Renal cortical epithelial cell (primary cell): ENCODE measurements at regions not wholly inside any gene's neighbourhood (a gene's known extent, or its start where the extent isn't known, plus 50 kb on each side); places are given as distances from the start of the nearest gene placed in this dataset.
A peak's percentile ranks its signal among the peaks of the same experiment; 100 is the strongest.

Experiments
- DNase-seq: peaks from one replicate; pipeline ENCODE4 v3.0.0-alpha.2; 2011; ENCODE audit warnings: low read depth

DNA sequence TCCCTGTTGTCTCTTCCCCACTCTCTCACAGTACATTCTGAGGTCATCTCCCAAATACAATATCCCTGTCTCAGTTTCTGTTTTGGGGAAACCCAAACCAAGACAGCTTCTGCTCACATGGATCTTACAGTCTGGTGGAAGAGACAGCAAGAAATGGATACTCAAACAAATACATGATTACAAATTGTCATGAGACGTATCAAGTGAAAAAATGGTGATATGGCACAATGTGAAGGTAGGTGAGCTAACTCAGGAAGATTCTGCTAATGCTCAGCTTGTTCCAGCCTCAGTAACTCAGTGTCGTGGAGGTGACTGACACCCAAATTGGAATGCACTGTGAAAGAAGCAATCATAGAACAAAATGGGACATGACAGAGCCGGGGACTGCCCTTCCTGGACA, 68.3 kb downstream of the CHST1 start:
- DNase-seq = no peak

DNA sequence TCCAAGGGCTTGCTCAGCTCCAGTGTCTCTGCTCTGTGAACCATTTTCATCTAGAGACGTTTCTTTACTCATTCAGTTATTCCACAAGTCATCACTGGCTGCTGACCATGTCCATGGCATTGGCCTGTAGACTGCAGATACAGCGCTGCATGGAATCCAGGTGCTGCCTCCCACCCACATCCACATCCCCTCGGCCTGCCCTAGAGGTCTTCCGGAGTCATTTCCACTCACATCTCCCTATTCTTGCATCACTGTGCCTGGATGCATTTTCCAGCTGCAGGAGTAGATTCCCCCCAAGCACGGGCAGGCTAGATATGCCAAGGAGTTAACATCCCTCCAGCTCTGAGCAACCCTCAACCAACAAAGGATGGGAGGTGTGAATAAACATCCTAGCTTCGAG, 68.9 kb downstream of the CHST1 start:
- no peak for DNase-seq

DNA sequence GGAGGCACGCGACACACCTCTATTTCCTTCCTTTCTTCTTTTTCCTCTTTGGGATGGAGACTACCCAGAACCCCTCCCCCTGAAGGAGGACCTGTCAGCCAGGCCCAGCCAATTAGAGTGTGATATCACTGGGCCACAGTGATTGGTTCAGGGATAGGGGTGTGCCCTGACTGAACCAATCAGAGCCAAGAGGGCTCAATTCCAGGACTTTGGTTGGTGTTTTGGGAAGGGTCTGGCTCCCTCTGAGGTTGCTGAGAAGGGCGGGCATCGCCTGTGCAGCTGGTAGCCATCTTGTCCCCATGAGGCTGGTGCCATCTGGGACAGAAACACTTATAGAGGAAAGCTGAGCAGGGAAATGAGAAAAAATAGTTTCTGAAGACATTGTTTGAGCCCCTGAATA, 71.4 kb downstream of the CHST1 start:
- DNase-seq = no peak

DNA sequence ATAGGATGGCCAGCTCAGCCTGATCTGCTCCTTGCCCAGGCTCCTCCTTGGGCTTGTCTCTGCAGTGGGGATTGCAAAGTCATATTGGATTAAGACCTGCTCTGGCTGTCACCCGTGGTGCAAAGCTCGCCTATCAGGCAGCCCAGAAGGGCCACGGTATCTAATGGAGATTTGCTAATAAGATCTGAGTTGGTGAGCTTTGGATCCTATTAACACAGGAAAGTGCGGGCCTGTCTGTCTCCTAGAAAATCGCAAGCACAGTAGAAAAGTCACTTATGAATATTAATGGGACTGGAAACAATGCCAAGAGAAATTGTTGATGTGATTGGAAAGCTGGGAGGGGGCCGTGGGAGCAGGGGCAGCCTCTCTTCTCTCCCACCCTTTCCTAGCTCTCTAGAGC, 72.8 kb downstream of the CHST1 start:
- DNase-seq = no peak

DNA sequence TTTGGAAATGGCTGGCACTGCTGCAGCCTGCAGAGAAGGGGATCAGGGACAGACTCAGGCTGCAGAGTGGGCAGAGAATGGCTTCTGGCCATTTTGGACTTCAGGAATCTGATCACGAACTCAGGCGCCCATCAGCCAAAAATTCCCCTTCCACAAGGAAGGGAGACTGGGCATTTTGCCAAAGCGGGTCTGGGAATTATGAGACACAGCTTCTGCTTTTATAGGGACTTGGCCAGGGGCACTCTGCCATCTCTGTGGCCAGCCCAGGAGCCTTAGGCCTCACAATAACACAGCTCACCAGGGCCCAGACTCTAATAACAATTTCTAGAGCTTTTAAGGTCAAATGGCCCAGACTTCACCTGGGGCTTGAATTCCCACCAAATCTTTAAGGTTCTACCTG, 74.7 kb downstream of the CHST1 start:
- DNase-seq = no peak

DNA sequence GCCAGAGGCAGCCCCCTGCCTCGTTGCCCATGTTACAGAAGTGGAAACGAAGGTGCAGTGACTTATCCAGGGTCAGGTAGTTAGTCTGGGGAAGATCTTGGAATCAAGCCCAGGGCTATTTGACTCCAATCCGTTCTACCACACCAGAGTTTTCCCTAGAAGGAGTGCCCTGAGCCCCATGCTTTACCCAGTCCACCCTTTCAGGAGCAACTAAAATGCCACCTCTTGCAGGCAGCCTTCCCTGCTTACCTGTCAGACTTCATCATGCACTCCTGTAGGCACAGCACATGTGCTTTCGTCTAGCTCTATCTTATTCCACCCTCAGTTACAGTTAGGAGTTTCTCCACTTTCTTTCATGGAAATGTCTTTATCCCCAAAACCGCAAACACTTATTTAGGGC, 80.2 kb downstream of the CHST1 start:
- no peak for DNase-seq

DNA sequence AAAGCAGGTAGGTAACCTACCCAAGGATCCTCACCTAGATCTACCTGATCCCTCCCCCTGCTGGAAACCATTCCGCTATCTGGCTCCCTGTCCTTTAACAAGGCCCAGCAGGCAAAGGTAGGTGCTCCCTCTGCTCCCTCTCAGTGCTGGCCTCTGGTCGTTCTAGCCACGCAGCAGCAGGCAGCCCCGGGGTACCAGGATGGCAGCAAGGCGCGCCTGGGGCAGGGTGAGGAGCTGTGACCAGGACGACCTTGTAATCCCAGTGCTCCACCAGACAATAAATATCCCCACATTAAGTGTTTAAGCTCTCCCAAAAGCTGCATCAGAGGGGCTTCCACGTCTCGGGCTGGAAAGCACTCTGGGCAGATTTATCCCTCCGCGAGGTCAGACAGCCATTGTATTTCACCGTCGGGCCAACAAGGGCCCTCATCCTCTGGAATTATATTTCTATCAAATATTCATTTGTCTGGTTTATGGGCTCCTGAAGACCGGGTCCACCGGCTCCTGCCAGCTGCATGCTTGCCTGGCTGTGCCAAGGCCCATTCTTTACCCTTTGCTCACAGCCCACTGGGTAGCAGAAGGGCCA, 81.3 kb downstream of the CHST1 start:
- DNase-seq = no peak

DNA sequence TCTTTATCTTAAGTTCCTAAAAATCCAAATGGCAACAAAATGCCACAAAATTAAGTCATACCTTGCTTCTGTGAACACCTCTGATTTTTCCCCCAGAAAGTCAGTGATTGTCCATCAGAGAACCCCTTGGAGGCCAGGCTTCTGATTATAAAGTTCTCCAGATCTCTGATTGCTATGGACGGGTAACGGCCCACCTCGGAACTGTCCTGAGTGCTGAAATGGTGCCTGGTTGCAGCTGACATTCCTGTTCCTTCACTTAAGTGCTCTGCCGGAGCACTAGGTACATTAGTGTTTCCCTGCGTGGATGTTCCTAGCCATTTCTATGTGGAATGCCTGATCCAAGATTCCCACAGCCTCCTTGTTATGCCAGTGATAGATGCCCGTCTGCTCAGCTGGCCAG, 85.0 kb downstream of the CHST1 start:
- peak; percentile 25 for DNase-seq

DNA sequence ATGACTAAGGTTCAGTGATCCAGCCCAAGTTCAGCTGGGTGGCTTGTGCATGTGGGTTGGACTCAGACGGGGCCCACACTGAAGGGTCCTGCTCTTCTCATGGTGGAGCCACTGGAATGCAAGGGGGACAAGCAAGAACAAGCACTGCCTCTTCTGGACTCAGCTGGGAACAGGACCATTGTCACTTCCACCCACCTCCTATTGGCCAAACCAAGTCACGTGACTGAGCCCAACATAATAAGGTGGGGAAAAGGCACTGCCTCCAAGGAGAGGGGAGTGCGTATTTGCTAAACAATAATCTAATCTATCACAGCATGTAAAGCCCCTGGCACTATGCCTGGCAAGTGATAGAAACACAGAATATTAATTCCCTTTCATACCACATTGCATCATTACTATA, 87.1 kb downstream of the CHST1 start:
- DNase-seq = no peak

DNA sequence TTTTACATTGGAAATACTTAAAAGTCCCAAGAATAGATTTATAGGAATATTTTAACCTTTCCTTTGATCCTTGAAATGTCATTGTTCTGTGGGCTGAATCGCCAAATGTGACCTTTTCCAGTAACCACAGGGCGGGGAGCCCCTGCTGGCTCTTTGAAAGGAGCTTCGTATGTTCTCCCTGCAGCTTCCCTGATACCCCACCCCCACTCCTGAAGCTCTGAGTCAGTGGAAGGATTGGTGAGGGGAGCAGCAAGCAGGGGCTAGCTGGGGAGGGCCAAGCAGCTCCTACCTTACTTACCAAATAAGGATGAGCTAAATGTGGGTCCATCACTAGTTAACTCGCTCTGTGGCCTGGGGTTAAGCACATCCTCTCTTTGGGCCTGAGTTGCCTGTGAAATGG, 87.7 kb downstream of the CHST1 start:
- no peak for DNase-seq

DNA sequence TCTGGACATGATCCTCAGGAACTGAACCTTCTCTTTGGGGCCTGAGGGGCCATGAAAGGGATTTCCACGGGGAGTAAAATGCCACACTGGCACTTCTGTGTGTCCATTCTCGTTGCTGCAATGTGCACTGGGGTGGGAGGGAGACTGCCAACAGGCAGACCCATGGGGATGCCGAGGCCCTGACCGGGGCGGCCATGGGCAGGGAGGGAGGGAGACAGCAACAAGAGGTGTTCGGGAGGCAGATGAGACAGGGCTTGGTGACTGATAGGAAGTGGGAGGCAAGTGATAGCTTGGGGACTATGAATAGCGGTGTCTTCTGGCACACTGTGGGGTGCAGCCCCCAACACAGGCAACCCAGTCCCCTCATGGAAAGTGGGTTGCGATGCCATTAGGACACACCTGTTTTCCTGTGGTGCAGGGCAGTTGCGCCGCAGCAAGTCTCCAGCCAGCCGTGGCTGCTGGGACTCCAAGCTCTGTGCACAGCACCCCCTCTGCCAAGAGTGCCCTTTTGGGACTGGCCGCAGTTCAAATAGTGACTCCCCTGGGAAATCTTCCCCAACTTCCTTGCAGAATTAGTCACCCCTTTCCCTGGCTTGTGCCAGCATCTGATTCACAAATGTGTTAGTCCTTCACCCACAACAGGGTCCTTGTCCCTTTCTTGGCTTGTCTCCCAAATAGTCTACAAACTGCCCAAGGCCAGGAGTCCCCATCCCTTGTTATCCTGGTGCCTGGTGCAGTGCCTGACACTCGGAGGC, 88.8 kb downstream of the CHST1 start:
- DNase-seq = no peak

DNA sequence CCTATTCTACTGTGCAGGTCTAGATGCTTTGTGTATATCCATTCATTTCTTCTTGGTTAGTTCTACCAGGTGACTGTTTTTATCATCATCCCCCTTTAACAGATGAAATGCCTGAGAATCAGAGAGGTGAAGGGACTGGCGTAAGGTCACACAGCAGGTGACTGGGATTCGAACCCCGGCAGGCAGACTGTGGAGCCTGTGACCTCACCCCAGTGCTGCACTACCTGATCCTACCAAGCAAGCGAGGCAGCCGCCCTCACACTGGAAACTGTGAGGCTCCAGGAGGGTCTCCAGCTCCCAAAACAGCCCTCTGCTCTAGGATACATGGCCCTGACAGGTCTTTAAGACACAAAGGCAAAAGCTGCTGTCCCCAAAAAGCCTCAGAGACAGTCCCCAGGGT, 91.7 kb downstream of the CHST1 start:
- DNase-seq = no peak

DNA sequence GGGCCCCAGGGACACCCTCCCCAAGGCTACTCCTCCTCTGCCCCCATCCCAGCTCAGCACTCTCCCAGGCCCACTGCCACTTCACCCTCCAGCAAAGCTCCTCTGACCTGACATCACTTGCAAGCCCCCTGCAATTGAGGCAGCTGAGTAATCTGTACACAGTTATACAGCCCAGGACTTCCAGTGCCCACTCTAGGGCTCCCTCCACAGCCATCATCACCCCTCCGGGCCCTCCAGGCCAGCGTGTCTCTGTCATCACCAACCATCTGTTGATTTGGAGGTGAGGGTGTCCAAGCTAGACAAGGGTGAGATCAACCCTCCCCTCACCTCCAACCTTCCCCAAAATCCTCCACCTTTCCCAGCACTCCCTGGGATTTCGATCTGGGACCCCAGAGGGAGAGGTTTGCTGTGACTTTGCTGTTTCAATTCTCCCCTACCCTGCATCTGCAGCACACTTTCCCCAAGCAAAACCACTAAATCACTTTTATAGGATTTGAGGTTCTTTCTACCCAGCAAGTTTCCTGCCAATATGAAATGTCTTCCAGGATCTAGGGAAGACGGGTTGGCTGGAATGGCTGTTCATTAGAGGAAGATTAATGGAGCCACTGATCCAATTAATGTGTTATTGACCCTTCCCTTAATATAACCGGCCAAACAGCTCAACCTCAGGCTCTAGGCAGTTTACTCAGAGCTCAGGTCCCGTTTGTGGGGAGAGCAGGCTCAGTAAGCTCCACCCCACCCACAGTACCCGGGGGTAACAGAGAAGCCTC, 92.9 kb downstream of the CHST1 start:
- DNase-seq = no peak

DNA sequence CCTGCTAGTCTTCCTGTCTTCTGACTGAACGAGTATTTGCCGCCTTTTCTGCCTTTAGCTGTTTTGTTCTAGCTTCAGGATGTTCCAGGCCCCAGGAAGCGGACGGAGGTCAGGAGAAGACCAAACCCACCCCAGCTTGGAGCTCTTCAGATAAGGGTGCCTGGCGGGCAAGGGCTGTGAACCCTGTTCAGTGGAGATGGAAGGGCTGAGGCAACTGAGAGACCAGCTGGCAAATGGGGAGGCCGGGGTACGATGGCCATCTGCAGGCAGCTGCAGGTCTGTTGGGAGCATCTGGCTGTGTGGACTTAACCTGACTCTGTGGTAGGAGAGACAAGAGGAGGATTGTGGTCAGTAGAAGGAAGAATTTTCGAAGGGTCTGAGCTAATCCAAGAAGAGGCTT, 95.6 kb downstream of the CHST1 start:
- no peak for DNase-seq

DNA sequence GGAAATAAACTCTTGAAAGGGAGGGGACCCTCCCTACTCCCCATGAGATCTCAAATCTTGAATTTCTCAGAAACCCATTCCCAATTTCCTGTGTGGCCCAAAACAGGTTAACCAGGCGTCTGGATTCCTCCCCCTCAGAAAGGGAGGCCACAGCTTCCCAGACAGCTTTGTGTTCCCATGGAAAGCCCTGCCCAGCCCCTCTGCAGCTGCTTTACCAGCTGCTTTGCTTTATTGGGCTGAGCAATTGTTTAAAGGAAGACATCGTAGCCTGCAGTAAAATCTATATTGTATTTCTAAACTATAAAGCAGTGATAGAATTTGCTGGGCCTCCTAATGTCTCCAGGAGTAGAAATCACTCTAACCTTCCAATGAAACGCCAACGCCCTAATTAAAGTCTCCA, 97.4 kb downstream of the CHST1 start:
- DNase-seq = no peak

DNA sequence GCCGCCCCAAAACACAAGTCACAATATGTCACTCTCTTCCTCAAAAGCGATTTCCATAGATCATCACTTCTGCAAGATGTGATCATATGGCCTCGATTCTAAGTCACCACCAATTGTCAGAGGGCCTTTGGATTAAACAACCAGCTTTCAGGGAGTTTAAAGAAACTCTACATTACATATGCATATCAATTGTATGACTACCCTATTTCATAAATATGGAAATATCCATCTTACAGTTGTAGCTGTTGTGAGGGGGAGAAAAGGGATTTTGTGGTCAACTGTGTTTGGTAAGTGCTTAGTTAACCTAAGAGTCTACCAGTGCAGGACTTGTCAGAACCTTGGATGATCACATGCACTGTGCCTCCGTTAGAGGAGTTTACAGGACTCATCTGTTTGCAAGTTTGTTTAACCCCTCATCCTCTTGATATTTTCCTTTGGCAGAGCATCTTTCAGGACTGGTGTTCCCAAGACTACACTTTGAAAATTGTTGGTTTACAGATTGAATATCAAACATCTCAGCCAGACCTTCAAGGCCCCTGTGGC, 99.9 kb downstream of the CHST1 start:
- DNase-seq = no peak

DNA sequence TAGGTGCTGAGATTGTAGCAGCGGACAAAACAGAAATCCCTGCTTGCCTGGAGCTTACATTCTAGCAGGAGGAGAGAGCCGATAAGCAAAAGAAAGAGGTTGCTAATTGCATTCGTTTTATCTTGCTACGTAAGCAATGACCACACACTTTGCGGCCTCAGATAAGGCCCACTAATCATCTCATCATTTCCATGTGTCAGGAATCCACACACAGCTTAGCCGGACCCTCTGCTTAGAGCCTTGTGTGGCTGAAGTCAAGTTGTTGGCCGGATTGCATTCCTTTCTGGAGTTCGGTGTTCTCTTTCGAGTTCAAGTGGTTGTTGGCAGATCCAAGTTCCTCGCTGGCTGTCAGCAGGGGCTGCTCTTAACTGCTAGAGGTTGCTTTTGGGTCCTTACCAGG, 101.6 kb downstream of the CHST1 start:
- DNase-seq = no peak

DNA sequence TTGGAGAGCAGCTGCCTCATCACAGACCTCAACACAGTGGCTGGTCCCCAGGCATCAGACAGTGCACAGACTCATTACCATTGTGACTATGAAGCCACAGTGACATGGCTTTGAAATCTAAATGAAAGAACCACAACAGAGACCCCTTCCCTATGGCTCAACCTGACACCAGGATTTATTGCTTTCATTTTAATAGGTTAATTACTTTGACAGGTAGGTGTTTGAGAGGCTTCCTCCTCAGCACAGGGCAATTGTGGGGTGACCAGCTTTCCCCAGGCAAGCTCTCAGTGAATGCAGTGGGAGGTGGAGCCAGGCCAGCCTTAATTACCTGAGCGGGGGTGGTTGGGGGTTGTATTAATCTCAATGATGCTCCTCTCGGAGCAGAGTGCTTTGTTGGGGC, 102.3 kb downstream of the CHST1 start:
- no peak for DNase-seq

DNA sequence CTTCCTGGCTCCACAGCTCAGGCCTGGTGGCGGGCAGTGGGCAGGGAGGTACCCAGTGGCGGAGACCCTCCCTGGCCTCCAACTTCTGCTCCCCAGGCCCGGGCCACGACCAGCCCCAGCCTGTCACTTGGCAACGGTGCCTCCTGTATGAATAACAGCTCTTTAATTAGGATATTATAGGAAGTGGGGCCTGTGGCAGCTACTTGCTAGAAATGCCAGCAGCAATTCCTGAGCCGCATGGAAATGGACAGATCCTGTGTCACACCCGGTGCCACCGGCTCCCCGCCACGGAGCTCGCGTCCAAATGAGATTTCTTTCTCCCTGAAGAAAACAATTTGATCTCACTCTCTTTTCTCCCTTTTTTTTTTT, 104.5 kb downstream of the CHST1 start:
- DNase-seq = no peak

DNA sequence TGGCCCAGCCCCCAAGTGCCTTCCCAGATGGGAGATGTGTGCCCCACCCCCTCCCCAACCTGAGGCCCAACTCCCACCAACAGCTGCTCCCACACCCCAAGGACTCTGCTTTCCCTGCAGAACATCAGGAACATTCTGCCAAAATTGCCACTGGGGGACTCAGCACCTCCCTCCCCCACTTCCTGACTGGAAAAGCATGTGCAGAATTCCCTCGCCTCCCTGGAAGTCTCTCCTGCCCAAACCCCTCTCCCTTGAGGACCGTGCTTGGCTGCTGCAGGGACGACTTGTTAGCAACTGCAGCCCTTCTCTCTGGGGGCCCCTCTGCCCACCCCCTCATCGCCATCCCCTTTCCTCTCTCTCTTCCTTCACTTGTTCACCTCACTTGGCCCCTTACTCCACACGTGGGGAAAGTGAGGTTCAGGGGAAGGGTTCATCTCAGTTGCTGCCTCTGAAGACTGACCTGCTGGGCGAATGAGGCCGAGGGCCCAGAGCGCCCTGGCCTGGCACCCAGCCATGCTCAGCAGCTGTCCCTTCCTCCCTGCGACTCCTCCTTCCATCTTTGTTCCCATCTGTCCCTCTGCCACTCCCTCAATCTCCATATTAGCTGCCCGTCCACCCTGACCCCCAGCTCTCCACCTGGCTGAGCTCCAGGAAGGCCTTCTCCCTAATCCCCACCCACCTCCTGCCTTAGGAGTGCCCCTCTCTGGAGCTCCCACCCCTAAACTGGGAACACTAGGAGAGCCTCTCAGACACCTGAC, 105.1 kb downstream of the CHST1 start:
- DNase-seq = no peak

DNA sequence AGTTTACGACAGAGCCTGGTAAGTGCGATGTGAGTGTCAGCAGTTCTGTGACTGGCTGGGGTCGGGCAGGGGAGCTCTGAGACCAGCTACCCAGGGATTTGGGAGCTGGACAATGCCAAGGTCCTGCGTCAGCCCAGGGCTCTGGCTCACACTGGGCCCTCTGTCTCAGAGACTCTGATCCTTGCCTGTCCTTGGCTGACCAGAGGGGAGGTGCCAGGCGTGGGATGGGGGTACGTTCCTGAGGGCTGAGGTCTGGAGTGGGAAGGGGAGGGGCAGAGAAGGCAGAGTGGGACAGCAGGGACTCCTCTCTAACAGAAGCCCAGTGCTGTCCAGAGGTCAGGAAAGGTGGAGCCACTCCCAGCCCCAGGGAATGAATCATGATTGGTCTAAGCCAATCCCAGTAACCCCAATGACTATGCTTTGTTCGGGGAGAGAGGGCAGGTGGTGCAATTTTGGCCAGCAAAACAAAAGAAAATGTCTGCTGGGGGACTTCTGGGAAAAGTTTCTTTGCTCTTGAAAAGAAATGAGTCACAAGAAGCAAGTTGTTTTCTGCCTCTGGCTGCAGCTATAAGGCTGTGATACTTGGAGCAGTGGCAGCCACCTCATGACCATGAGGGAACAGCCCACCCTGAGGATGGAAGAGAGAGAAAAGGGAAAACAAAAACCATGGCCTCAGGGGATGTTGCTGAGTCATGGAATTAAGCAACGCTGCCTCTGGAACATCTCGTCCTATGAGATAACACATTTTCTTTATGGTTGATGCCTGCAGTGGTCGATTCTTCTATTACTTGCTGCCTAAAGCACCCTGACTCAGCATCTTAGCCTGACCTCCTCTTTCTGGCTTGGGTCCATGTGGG, 108.3 kb downstream of the CHST1 start:
- no peak for DNase-seq
